GM12864 (cell line): ENCODE measurements at regions not wholly inside any gene's neighbourhood (a gene's known extent, or its start where the extent isn't known, plus 50 kb on each side); places are given as distances from the start of the nearest gene placed in this dataset.

Experiments used
- DNase-seq: peaks from one replicate; pipeline ENCODE4 v3.0.0-alpha.2; 2011; ENCODE audit warnings: low read depth
- H3K4me3 ChIP-seq: 2 replicates; pipeline ENCODE4 v1.5.1; 2011; ENCODE audit warnings: mild to moderate bottlenecking, low read depth, low read length, control low read depth
- TF ChIP-seq, protein P1 (sequence below): IDR thresholded peaks from 2 replicates; pipeline ENCODE4 v1.5.1; 2011; ENCODE audit warnings: low read depth, mild to moderate bottlenecking, moderate library complexity, low read length, control low read depth, inconsistent platforms; ENCODE audit errors: missing control alignments

DNA sequence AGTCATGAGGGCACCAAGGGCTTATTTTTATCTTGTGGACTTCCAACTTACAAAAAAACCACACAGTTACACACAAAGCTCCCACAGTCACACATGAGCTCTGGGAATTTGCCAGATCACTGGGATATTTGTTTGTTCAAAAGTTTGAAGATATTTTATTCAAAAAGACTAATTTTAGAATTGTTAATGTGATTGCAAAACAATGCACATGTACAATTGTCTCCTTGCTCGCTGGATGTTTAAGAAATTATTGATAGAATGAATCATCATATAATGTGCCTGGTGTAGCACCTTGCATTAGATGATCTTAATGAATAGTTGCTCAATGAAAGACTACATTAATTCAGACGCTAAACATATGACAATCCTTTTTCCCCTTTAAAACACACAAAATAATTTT is 570.3 kb downstream of the LMO4 start:
- H3K4me3 ChIP-seq = no peak overlapping the region
- DNase-seq = no peak
- TF ChIP-seq, protein P1, sequence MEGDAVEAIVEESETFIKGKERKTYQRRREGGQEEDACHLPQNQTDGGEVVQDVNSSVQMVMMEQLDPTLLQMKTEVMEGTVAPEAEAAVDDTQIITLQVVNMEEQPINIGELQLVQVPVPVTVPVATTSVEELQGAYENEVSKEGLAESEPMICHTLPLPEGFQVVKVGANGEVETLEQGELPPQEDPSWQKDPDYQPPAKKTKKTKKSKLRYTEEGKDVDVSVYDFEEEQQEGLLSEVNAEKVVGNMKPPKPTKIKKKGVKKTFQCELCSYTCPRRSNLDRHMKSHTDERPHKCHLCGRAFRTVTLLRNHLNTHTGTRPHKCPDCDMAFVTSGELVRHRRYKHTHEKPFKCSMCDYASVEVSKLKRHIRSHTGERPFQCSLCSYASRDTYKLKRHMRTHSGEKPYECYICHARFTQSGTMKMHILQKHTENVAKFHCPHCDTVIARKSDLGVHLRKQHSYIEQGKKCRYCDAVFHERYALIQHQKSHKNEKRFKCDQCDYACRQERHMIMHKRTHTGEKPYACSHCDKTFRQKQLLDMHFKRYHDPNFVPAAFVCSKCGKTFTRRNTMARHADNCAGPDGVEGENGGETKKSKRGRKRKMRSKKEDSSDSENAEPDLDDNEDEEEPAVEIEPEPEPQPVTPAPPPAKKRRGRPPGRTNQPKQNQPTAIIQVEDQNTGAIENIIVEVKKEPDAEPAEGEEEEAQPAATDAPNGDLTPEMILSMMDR = no peak

DNA sequence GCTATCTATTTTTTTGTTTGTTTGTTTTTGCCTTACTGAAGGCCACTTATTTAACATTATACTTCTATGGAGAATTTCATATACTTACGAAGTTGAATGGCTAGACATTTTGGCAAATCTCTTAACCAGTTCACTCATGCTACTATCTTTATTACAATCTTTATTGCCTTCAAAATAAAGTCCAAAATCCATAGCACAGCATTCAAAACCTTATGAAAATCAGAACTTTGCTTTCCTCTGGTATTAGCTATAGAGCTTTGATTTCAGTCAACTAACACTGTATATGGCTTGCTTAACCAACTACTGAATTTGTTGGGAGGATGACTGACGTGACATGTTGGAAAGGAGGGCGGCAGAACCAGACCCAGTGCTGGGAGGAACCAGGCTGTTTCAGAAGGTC is 571.1 kb downstream of the LMO4 start:
- TF ChIP-seq, protein P1 = no peak
- H3K4me3 ChIP-seq = no peak overlapping the region

DNA sequence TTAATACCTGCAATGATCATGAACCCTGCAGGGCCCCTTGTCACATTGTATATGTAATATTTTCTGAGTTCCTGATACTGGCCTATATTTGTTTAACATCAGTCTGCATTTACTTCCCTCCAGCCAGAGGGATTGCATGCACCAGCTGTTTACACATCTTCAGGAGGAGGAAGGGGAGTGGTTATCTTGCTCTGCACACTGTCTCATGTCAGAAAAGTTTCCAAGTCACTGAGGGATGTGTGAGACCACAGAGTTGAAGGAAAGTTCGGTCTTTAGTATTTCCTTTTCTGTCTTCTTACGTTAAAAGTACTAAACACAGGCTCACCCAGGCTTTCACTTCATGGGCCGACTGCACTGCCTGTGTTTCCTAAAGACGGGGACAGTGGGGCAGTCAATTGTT is 574.1 kb downstream of the LMO4 start:
- TF ChIP-seq, protein P1 = no peak
- no peak overlapping the region for H3K4me3 ChIP-seq
- DNase-seq = no peak

More for the DNA sequence above, 571.1 kb downstream of the LMO4 start:
- DNase-seq = no peak

DNA sequence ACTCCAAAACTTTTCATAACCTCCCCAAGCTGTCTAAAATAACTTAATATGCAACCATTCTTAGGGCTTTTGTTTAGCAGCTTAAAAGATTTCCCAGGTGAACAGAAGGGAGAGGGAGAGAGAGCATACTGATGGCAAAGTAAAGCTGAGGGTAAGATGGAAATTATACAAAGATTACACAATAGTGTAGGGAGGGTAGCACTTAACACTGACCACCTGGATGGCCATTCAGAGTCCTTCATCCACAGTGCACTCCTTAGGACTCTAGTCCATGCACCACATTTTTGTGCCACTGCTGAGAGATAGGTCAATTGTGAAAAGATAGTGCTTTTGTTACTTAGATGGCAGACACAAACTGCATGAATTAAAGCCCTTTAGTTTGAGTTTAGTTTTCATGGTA is 574.6 kb downstream of the LMO4 start:
- TF ChIP-seq, protein P1 = no peak
- no peak for DNase-seq
- no peak overlapping the region for H3K4me3 ChIP-seq

DNA sequence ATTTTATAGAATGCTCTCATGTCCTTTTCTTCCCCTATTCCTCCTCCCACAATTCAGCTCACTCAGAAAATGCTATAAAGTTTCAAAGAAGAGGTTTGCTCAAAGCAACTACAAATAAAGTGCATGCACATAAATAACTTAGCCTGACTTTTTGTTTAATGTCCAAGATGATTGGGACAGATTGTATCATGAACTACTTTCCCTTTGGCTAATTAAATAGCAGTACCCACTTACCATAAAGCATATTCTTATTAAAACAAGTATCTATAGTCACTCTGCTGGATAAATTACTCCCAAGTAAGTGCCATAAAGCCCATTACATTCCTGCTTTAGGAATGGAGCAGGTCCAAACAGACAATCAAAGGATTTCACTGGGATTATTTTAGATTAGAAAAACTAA is 576.0 kb downstream of the LMO4 start:
- TF ChIP-seq, protein P1 = no peak
- no peak overlapping the region for H3K4me3 ChIP-seq
- no peak for DNase-seq

DNA sequence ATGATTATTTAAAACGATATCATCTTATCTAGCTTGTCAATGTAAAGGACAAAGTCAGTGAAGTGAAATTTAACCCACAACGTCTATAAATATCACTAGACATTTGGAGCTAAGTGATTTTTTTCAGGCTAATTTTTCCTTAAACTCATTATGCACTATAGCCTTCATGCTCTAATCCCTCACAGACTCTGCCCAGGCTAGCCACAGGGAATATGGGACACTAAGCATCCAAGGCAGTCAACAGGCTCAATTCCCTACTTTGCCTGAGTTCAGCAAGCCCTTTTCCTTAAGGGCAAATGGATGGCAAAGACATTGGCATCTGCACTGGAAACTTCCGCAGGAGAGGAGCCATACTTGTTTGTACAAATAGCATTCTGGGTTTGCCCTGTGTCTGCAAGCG is 577.0 kb downstream of the LMO4 start:
- DNase-seq = no peak
- TF ChIP-seq, protein P1 = no peak

DNA sequence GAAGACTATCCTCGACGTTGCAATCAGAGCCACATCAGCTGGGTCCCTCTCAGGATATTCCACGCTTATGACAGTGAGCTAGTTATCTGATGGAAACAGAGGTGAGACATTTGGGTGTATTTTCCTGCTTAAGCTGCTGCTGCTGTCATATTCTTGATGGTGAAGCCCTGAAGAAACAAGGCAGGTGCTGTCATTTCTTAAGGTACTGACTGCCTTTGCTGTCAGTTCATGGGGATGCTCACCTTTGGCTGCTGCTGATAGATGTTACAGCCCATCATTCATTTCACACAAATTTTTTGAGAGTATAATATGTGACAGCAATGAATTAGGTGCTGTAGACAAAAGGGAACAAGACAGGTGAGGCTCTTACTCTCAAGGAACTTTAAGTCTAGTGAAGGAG is 577.4 kb downstream of the LMO4 start:
- H3K4me3 ChIP-seq = no peak overlapping the region
- TF ChIP-seq, protein P1 = no peak
- DNase-seq = no peak

More for the DNA sequence above, 577.0 kb downstream of the LMO4 start:
- no peak overlapping the region for H3K4me3 ChIP-seq
